Fibroblast of skin of left quadriceps (primary cell): ENCODE measurements at regions not wholly inside any gene's neighbourhood (a gene's known extent, or its start where the extent isn't known, plus 50 kb on each side); places are given as distances from the start of the nearest gene placed in this dataset.
"Not testable (repeated sequence)": the region's sequence is repeated elsewhere in the genome, so short reads cannot be mapped to it uniquely, and the experiment has no call there.

ENCODE experiments used
- DNase-seq, 2 experiments: peaks; one replicate each; pipeline ENCODE4 v3.0.0-alpha.2; 2013; ENCODE audit warnings: low read depth in 2 of 2

- DNase-seq, result not testable (repeated sequence)
Measured at GRCh38 chr5:34096033-34096432, 53.0 kb upstream of the C1QTNF3 start.

- DNase-seq, result not testable (repeated sequence)
Measured at GRCh38 chr5:34099891-34100290, 56.9 kb upstream of the C1QTNF3 start.

- DNase-seq, result not testable (repeated sequence)
Measured at GRCh38 chr5:34101567-34101966, 58.6 kb upstream of the C1QTNF3 start.

GRCh38 chr5:34108897-34109296, 65.9 kb upstream of the C1QTNF3 start:
- DNase-seq, result not testable (repeated sequence)

GRCh38 chr5:34124280-34124679, 81.3 kb upstream of the C1QTNF3 start:
- not testable (repeated sequence) for DNase-seq

GRCh38 chr5:34125354-34125753, 82.3 kb upstream of the C1QTNF3 start:
- DNase-seq, result not testable (repeated sequence)

GRCh38 chr5:34126741-34127140, 83.7 kb upstream of the C1QTNF3 start:
- not testable (repeated sequence) for DNase-seq

GRCh38 chr5:34127818-34128217, 84.8 kb upstream of the C1QTNF3 start:
- not testable (repeated sequence) for DNase-seq

GRCh38 chr5:34128890-34129289, 85.9 kb upstream of the C1QTNF3 start:
- DNase-seq, result not testable (repeated sequence)

- not testable (repeated sequence) for DNase-seq
Measured at GRCh38 chr5:34154988-34155387, 112.0 kb upstream of the C1QTNF3 start.

- peak; percentile 79 to 81 for DNase-seq
Measured at GRCh38 chr5:34156703-34157414, 113.8 kb upstream of the C1QTNF3 start.

- DNase-seq, result not testable (repeated sequence)
Measured at GRCh38 chr5:34160904-34161303, 117.9 kb upstream of the C1QTNF3 start.

GRCh38 chr5:34171398-34171797, 128.4 kb upstream of the C1QTNF3 start:
- DNase-seq, result not testable (repeated sequence)

GRCh38 chr5:34179453-34180190, 136.6 kb upstream of the C1QTNF3 start:
- DNase-seq, result not testable (repeated sequence)

GRCh38 chr5:34180225-34180624, 137.2 kb upstream of the C1QTNF3 start:
- DNase-seq, result not testable (repeated sequence)

- DNase-seq, result not testable (repeated sequence)
Measured at GRCh38 chr5:34180940-34181614, 138.1 kb upstream of the C1QTNF3 start.

- DNase-seq, result not testable (repeated sequence)
Measured at GRCh38 chr5:34185005-34185404, 142.0 kb upstream of the C1QTNF3 start.

GRCh38 chr5:34185572-34185971, 142.6 kb upstream of the C1QTNF3 start:
- not testable (repeated sequence) for DNase-seq

GRCh38 chr5:34186108-34186507, 143.1 kb upstream of the C1QTNF3 start:
- not testable (repeated sequence) for DNase-seq

GRCh38 chr5:34186865-34187264, 143.9 kb upstream of the C1QTNF3 start:
- DNase-seq, result not testable (repeated sequence)

- not testable (repeated sequence) for DNase-seq
Measured at GRCh38 chr5:34187441-34187840, 144.4 kb upstream of the C1QTNF3 start.
